OCI-LY7 (cell line): ENCODE measurements at regions not wholly inside any gene's neighbourhood (a gene's known extent, or its start where the extent isn't known, plus 50 kb on each side); places are given as distances from the start of the nearest gene placed in this dataset.

ENCODE experiments used
- CTCF ChIP-seq: fragments of 200-600 bp; sonication (generic); conservative IDR thresholded peaks from 2 replicates; pipeline ENCODE4 v1.5.1; 2014; ENCODE audit warnings: mild to moderate bottlenecking, antibody characterized with exemption, low read length, moderate library complexity, mixed read lengths
- EZH2phosphoT487 ChIP-seq: fragments of 200-600 bp; sonication (generic); IDR thresholded peaks from 2 replicates; pipeline ENCODE4 v1.6.1; 2018; ENCODE audit warnings: low read depth, borderline replicate concordance, mild to moderate bottlenecking, mixed run types, antibody characterized with exemption, low read length, moderate library complexity, mixed read lengths

GRCh38 chrY:20659450-20659849 is 83.9 kb downstream of the EIF1AY start:
- TF ChIP-seq CTCF (no peak), EZH2phosphoT487 (no peak)
